ENCODE measurements at regions not wholly inside any gene's neighbourhood (a gene's known extent, or its start where the extent isn't known, plus 50 kb on each side); places are given as distances from the start of the nearest gene placed in this dataset.

DNA sequence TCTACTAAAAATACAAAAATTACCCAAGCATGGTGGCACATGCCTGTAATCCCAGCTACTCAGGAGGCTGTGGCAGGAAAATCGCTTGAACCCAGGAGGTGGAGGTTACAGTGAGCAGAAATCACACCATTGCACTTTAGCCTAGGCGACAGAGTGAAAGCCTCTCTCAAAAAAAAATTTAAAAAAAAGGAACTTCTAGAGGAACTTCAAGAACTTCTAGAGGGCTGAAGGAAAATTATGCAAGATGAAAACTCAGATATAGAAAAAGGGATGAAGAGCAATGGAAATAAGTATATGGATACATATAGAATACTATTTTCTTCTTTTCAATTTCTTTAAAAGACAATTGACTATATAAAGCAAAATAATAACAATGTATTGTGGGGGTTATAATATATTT is 51.2 kb upstream of the PRR5 start:
- TF ChIP-seq, protein P1, sequence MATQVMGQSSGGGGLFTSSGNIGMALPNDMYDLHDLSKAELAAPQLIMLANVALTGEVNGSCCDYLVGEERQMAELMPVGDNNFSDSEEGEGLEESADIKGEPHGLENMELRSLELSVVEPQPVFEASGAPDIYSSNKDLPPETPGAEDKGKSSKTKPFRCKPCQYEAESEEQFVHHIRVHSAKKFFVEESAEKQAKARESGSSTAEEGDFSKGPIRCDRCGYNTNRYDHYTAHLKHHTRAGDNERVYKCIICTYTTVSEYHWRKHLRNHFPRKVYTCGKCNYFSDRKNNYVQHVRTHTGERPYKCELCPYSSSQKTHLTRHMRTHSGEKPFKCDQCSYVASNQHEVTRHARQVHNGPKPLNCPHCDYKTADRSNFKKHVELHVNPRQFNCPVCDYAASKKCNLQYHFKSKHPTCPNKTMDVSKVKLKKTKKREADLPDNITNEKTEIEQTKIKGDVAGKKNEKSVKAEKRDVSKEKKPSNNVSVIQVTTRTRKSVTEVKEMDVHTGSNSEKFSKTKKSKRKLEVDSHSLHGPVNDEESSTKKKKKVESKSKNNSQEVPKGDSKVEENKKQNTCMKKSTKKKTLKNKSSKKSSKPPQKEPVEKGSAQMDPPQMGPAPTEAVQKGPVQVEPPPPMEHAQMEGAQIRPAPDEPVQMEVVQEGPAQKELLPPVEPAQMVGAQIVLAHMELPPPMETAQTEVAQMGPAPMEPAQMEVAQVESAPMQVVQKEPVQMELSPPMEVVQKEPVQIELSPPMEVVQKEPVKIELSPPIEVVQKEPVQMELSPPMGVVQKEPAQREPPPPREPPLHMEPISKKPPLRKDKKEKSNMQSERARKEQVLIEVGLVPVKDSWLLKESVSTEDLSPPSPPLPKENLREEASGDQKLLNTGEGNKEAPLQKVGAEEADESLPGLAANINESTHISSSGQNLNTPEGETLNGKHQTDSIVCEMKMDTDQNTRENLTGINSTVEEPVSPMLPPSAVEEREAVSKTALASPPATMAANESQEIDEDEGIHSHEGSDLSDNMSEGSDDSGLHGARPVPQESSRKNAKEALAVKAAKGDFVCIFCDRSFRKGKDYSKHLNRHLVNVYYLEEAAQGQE (IDR thresholded peaks at IDR 0.05; ENCODE audit: insufficient read depth in 1 of 2, low read depth in 2 of 2, low read length in 2 of 2) = no peak
- TF ChIP-seq TAF1 (IDR thresholded peaks at IDR 0.05; ENCODE audit: borderline replicate concordance, insufficient read depth, low read length) = no peak
- no peak for TF ChIP-seq SIN3A (IDR thresholded peaks at IDR 0.05; ENCODE audit: borderline replicate concordance, insufficient read depth, low read length)
- TF ChIP-seq FOXP2 (optimal IDR thresholded peaks at IDR 0.05; ENCODE audit: borderline replicate concordance, extremely low read depth, extremely low read length, insufficient read depth) = no peak
- no peak for TF ChIP-seq POLR2AphosphoS5 (IDR thresholded peaks at IDR 0.05; ENCODE audit: low read depth, low read length)

DNA sequence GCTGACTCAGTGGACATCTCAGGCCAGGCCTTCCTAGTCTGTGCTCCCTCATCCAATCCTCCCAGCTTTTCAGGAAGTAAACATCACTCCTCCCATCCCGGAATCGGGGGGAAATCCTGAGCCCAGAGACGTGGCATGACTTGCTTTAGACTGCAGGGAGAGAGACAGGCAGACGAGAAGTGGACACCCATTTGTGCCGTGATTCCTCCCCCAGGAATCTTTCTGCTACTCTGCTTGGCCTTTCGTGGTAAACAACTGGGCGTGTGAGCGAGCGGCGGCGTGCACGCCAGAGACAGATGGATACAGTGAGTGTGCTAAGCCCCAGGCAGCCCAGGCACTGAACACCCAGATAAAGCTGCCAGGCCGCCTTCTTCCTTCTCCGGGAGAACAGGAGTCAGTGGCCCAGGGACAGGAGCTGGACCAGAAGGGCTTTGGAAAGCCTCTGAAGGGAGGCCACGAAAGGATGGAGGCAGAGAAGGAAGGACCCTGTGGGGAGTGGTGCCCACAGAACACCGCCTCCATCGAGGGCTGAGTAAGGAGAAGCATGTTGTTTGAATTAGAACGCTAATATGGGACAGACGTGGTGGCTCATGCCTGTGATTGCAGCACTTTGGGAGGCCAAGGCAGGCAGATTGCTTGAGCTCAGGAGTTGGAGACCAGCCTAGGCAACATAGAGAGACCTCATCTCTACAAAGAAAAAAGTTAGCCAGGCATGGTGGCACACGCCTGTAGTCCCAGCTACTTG is 53.0 kb upstream of the PRR5 start:
- TF ChIP-seq TAF1 (IDR thresholded peaks at IDR 0.05; ENCODE audit: borderline replicate concordance, insufficient read depth, low read length) (no peak), POLR2AphosphoS5 (IDR thresholded peaks at IDR 0.05; ENCODE audit: low read depth, low read length) (no peak), FOXP2 (optimal IDR thresholded peaks at IDR 0.05; ENCODE audit: borderline replicate concordance, extremely low read depth, extremely low read length, insufficient read depth) (no peak), SIN3A (IDR thresholded peaks at IDR 0.05; ENCODE audit: borderline replicate concordance, insufficient read depth, low read length) (no peak)
- TF ChIP-seq, protein P1 (IDR thresholded peaks at IDR 0.05; ENCODE audit: insufficient read depth in 1 of 2, low read depth in 2 of 2, low read length in 2 of 2) = no peak

DNA sequence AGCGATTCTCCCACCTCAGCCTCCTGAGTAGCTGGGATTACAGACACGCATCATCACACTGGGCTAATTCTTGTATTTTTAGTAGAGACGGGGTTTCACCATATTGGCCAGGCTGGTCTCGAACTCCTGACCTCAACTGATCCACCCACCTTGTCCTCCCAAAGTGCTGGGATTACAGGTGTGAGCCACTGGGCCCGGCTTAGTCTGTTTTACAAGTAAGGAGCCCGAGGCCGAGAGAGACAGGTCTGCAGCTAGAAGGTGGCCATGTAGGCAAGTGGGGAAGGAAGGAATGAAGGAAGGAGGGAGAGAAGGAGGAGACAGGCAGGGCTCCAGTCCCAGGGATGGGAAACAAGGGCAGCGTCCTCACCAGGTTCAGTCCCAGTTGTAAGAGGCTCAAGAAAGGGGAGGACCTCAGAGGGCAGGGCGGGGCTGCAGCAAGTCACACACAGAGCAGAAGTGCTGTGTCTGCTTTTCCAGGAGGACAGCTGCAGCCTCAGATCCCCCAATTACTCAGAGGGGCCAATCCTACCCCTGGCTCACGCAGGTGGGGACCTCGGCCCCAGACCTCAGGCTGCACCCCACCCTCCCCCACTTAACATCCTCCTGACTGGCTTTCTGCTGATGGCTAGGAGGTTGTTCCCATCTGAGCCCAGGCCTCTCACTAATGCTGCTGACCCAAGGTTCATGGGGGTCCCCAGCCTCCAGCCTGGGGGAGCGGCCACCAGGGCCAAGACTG is 53.8 kb upstream of the PRR5 start:
- no peak for TF ChIP-seq TAF1 (IDR thresholded peaks at IDR 0.05; ENCODE audit: borderline replicate concordance, insufficient read depth, low read length)
- TF ChIP-seq SIN3A (IDR thresholded peaks at IDR 0.05; ENCODE audit: borderline replicate concordance, insufficient read depth, low read length) = no peak
- TF ChIP-seq POLR2AphosphoS5 (IDR thresholded peaks at IDR 0.05; ENCODE audit: low read depth, low read length) = no peak
- TF ChIP-seq, protein P1 (IDR thresholded peaks at IDR 0.05; ENCODE audit: insufficient read depth in 1 of 2, low read depth in 2 of 2, low read length in 2 of 2) = no peak
- TF ChIP-seq FOXP2 (optimal IDR thresholded peaks at IDR 0.05; ENCODE audit: borderline replicate concordance, extremely low read depth, extremely low read length, insufficient read depth) = no peak

DNA sequence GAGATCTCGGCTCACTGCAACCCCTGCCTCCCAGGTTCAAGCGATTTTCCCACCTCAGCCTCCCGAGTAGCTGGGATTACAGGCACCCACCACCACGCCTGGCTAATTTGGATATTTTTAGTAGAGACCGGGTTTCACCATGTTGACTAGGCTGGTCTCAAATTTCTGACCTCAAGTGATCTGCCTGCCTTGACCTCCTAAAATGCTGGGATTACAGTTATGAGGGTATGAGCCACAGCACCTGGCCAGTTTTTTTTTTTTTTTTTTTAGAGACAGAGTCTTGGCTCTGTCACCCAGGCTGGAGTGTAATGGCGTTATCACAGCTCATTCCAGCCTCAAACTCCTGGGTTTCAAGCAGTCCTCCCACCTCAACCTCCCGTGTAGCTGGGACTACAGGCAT is 54.9 kb upstream of the PRR5 start:
- TF ChIP-seq FOXP2 (optimal IDR thresholded peaks at IDR 0.05; ENCODE audit: borderline replicate concordance, extremely low read depth, extremely low read length, insufficient read depth) (no peak), POLR2AphosphoS5 (IDR thresholded peaks at IDR 0.05; ENCODE audit: low read depth, low read length) (no peak), SIN3A (IDR thresholded peaks at IDR 0.05; ENCODE audit: borderline replicate concordance, insufficient read depth, low read length) (no peak), TAF1 (IDR thresholded peaks at IDR 0.05; ENCODE audit: borderline replicate concordance, insufficient read depth, low read length) (no peak)
- TF ChIP-seq, protein P1 (IDR thresholded peaks at IDR 0.05; ENCODE audit: insufficient read depth in 1 of 2, low read depth in 2 of 2, low read length in 2 of 2) = no peak

All from PFSK-1 (cell line).